ENCODE measurements at regions not wholly inside any gene's neighbourhood (a gene's known extent, or its start where the extent isn't known, plus 50 kb on each side); places are given as distances from the start of the nearest gene placed in this dataset.

GRCh38 chr15:38168467-38169070 lies 84.1 kb upstream of the SPRED1 start:
- no peak for DNase-seq (ENCODE audit: low read depth in 1 of 2, low spot score in 1 of 2)

- DNase-seq (ENCODE audit: low read depth in 1 of 2, low spot score in 1 of 2), result no peak
Measured at GRCh38 chr15:38171973-38172372, 80.7 kb upstream of the SPRED1 start.

DNA sequence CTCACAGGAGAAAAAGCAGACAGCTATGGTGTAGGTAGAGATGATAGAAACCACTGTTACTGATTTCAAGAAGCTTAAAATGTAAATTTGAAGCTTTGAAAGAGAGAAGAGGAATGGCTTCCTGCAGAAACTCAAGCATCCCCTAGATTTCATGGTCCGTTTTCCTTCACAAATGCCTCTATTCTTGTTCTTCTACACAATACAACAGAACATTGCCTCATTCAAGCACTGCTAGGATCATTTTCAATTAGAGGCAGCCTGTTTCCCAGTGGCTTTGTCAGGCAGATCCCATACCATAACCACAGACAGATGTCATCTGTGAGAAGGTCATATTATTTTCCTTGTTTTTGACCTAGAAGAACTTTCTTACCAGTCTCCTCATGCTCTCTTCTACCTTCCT lies 77.9 kb upstream of the SPRED1 start:
- no peak for DNase-seq (ENCODE audit: low read depth in 1 of 2, low spot score in 1 of 2)

DNA sequence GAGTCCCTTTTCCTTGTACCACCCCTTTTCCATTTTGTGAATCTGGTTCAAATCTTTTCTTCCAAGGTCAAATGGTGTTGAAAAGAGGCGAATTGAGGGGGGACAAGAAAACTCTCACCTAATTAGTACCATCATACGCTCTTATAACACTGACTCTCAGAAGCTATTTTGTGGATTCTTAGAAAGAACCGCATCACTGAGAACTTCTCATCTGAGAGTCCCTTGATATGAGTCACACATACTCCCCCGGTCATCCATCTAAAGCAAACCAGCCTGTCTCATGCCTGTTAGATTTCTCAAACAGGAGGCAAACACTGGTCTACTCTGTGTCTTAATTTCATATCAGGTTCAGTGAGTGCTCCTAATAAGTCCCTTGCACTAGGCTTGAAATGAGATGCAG lies 76.5 kb upstream of the SPRED1 start:
- DNase-seq (ENCODE audit: low read depth in 1 of 2, low spot score in 1 of 2), result no peak

DNA sequence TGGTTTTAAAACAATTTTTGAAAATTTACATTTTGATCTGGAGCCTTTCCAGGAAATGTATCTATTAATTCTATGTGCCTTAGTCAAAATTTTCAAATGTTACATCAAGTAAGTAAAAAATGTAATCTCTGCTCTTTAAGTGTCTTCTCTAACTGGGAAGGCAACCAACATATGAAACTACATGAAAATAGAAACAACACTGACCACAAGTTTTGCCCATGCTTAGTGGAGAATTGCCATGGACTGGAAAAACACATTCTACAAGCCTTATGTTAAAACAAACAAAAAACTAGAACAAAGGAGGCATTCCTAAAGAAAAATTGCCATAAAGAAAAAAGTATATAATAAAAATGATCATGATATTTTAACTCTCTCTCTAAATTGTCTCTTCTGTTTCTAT lies 75.9 kb upstream of the SPRED1 start:
- DNase-seq (ENCODE audit: low read depth in 1 of 2, low spot score in 1 of 2), result no peak

DNA sequence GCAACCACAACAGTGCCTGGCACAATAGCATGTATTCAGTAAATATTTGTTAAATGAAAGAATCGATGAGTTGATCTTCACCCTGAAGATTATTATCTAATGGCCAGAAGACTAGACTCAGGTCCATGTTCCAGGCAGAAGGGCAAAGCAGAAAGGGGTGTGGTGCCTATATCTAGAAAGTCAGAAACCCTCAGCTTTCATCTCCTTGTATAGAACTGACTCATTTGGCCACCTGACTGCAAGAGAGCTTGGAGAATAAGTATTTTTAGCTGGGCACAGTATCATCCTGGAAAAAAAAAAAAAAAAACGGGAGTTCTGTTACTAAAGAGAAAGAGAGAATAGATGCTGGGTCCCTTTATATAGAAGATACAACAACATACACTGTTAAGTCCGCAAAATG lies 69.7 kb upstream of the SPRED1 start:
- DNase-seq (ENCODE audit: low read depth in 1 of 2, low spot score in 1 of 2), result no peak

DNA sequence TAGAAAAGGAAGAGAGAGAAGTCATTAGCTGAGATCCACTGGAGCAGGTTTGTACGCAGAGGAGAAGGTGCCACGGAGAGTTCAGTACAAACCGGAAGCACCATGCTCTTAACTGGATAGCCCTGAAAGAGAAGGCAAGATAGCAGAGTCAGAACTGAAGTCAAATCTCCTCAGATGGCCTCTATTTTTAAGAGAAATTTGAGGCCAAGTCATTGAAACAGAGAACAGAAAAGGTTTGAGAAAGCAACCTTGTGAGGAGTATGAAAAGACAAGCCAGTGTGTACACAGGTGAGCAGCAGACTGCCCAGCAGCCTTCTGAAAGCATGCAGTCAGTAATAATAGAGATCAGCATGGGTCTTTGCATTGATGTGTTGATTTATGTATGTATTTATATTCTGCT lies 66.1 kb upstream of the SPRED1 start:
- DNase-seq (ENCODE audit: low read depth in 1 of 2, low spot score in 1 of 2), result no peak

DNA sequence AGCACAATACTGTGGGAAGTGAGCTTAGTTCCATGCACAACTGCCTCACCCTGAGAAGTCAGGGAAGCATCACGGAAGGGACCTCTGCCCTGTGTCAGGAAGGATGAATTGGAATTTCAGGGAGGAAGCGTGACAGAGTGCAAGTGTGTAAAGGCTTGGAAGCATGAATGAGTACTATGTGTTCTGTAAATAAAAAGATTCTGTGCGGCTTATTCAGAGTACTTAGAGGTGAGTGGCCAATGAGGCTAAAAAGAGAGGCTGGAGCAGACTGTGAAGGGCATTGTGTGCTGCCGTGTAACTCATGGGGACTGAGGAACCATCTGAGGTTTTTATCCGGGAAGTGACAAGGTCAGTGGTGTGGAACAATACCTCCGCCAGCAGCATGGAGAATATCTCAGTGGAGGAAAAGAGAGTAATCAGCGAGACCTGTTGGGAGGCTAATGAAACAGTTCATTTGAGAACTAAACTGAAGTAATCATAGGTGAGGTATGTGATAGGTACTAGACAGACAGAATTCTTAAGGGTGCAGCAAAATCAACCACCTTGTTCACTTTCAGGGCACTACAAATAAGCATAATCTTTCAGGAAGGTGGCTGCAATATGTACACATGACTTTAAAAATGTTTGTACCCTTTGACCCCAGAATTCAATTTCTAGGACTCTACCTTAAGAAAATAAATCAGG lies 64.9 kb upstream of the SPRED1 start:
- DNase-seq (ENCODE audit: low read depth in 1 of 2, low spot score in 1 of 2), result no peak

DNA sequence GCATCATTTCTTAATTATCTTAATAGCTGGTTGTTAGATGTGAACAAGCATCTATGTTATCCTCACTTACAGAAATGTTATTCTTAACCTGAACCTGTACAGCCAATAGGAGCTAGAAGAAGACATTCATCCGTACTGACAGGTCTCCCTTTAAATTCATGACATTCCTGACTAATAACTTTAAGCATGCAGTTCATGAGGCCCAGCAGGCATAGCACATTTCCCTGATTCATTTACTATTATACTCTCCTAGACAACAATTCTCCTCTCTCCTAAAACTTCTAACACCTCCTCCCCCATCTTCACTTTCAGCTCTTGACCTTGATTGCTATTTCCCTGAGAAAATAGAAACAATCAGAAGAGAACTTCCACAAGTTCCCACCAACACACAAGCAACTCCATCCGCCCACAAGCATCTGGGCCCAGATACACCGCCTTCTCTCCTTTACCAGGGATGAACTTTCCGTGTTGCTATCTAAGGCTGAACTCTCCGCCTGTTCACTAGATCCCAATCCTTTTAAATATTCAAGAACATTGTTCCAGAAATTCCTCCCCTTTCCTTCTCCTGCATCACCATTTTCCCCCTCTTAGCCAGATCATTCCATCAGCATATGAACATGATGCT lies 62.9 kb upstream of the SPRED1 start:
- no peak for DNase-seq (ENCODE audit: low read depth in 1 of 2, low spot score in 1 of 2)

- DNase-seq (ENCODE audit: low read depth in 1 of 2, low spot score in 1 of 2), result no peak
Measured at GRCh38 chr15:38190501-38190900, 62.1 kb upstream of the SPRED1 start.

DNA sequence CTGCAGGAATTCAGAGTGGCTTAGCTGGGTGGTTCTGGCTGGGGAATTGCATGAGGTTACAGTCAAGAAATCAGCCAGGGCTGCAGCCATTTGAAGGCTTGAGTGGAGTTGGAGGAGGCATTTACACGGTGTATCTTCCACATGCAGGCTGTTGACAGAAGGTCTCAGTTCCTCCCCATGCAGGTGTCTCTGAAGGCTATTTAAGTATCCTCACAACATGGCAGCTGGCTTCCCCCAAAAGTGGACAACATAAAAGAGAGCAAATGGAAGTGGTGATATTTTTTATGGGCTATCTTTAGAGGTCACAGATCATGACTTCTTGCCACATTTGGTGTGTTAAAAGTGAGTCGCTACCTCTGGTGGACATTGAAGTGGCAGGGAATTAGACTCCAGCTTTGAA lies 60.1 kb upstream of the SPRED1 start:
- DNase-seq (ENCODE audit: low read depth in 1 of 2, low spot score in 1 of 2), result no peak

DNA sequence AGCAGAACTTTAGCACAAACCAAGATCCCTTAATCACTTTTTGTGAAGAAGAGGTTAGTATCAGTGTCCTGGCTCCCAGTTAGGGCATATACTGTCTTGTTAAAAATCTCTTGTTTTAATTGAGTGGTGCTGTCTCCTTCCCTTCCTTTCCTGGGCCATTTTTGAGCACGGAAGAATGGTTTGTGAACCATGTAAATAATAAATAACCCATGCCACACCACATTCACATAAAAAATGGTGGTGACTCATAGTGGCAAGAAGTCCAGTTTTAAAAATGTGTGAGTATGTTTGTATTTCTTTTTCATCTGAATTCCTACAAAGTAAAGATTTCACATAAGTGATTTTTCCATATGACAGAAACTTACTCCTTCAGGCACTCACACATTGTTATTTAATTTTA lies 59.1 kb upstream of the SPRED1 start:
- DNase-seq (ENCODE audit: low read depth in 1 of 2, low spot score in 1 of 2), result no peak

GRCh38 chr15:38195191-38195901 lies 57.3 kb upstream of the SPRED1 start:
- no peak for DNase-seq (ENCODE audit: low read depth in 1 of 2, low spot score in 1 of 2)

- DNase-seq (ENCODE audit: low read depth in 1 of 2, low spot score in 1 of 2), result no peak
Measured at GRCh38 chr15:38196076-38196475, 56.6 kb upstream of the SPRED1 start.

GRCh38 chr15:38197553-38197952 lies 55.1 kb upstream of the SPRED1 start:
- no peak for DNase-seq (ENCODE audit: low read depth in 1 of 2, low spot score in 1 of 2)

GRCh38 chr15:38201714-38202113 lies 50.9 kb upstream of the SPRED1 start:
- no peak for DNase-seq (ENCODE audit: low read depth in 1 of 2, low spot score in 1 of 2)

- DNase-seq (ENCODE audit: low read depth in 1 of 2, low spot score in 1 of 2), result no peak
Measured at GRCh38 chr15:38202361-38202760, 50.3 kb upstream of the SPRED1 start.
